Stimulated activated CD4-positive, alpha-beta T cell treated with anti-CD3 and anti-CD28 coated beads, Interleukin-4, amount 100 ng/mL, for 24 hours (primary cell): ENCODE measurements at regions not wholly inside any gene's neighbourhood (a gene's known extent, or its start where the extent isn't known, plus 50 kb on each side); places are given as distances from the start of the nearest gene placed in this dataset.

Experiments used
- DNase-seq: peaks from one replicate; pipeline ENCODE4 v3.0.0-alpha.2; 2020

GRCh38 chr2:41414486-41415230 is 633.2 kb upstream of the PKDCC start:
- DNase-seq: no peak

DNA sequence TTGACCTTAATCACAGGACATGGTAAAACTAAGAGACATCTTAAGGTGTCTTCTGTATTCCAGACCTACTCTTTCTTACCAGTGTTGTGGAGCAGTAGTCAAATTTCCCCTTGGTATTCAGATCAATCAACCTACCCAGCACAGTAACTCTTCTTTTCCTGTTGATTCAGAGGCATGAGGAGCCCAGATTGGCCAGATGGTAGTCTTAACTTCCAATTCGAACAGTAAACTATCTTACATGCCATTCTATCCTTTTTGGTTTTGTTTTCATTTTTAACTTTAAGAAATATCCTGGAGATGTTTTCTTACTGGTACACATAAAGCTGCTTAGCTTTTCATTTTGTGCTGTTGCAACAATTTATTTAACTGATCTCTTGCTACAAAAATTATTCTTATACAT is 630.3 kb upstream of the PKDCC start:
- DNase-seq: no peak

DNA sequence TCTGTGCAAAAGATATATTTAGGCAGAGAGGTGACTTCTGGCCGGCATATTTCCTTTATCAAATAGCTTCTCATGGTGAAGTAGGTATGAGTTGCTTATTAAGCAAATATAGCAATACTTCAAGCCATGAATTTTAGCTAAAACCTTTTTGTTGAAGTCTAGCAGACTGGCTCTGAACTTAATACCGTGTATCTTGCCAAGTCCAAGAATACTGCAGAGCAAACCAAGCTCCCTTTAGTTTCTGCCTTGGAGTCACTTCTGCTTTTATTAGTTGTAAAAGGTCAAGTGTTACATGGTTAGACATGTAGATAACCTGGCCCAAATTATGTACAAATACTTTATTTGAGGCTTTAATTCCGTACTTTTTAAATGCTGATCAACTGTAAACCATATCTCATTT is 627.6 kb upstream of the PKDCC start:
- DNase-seq: no peak

- DNase-seq: no peak
Measured at GRCh38 chr2:41420872-41421271, 626.9 kb upstream of the PKDCC start.

- DNase-seq: no peak
Measured at GRCh38 chr2:41431756-41432155, 616.1 kb upstream of the PKDCC start.

DNA sequence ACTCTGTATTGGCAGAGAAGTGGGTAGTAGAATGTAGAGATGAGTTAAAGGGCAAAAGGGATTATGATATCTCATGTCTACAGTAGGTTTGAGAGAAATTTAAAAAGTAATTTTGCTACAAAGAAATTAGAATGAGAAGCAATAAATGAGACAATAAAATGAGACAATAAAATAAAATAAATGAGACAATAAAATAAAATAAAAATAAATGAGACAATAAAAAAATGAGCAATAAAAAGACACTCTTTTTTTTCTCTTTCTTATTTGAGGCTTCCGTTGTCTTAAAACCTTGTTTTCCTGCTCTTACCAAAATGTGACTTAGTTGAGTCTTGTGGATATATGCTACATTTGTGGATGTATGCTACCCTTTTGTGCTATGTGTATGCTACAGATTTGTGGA is 615.4 kb upstream of the PKDCC start:
- no peak for DNase-seq

DNA sequence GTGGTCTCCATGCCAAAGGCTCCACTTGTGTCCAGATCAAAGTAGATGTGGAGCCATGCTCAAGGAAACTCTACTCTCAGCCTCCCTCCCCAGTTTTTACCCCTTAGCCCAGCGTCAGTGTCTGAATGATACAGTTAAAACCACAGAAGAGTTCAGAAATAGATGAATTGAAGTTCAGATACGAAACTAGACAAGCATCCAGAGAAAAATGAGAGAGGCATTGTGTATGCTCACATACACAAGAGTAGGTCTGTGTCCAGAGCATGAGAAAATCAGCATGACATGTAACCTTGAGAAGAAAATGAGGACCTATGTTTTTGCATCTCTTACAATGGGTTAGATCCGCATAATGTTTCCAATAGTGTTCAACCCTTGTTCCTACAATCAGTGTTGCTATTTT is 612.8 kb upstream of the PKDCC start:
- DNase-seq: no peak

GRCh38 chr2:41441958-41442357 is 605.9 kb upstream of the PKDCC start:
- no peak for DNase-seq

DNA sequence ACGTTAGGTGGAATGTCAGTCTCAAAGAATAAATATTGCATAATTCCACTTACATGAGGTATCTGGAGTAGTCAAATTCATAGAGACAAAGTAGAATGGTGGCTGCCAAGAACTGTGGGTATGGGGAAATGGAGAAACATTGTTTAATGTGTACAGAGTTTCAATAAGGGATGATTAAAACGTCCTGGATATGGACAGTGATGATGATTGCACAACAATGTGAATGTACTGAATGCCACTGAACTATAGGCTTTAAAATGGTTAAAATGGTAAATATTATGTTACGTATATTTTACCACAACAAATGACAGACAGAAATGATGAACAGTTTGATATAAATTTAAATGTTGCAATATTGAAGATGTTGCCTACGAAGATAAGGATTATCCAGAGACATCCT is 602.0 kb upstream of the PKDCC start:
- no peak for DNase-seq

DNA sequence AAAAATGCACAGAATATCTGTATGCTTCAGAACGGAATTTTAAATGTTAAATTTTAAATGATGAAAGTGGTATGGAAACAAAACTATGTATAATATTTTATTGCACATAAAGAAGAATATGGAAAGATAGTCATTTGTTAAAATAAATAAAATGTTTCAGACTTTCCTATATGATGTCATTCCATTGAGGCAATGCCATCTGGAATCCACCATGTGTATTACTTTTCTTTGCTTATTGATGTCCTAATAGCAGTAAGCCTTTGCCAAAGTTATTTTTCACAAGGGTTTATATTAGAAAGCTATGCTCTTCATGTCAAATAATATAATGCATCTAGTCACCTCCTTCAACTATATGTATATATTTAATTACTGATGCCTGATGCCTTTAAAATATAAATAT is 601.6 kb upstream of the PKDCC start:
- no peak for DNase-seq

DNA sequence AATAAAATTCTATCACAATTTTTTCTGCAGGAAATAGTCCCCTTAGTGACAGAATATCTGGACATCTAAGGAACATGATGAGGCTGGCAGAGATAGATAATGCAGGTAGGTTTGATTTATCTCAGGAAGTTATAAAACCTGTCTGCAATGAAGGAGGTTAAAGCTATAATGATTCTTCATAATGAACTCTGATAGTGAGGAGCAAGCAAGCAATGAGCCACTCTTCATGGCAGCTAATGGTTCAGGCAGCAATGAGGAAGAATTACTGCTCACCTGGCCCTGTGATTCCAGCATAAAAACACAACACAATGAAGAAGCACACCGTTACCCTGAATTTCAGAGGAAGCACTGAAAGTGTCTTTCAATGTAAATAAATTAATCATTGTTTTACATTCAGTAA is 599.6 kb upstream of the PKDCC start:
- DNase-seq: no peak

- DNase-seq: no peak
Measured at GRCh38 chr2:41457026-41457425, 590.8 kb upstream of the PKDCC start.

GRCh38 chr2:41460661-41461060 is 587.2 kb upstream of the PKDCC start:
- no peak for DNase-seq

GRCh38 chr2:41464395-41464794 is 583.4 kb upstream of the PKDCC start:
- DNase-seq: no peak

GRCh38 chr2:41475959-41476358 is 571.9 kb upstream of the PKDCC start:
- no peak for DNase-seq

- no peak for DNase-seq
Measured at GRCh38 chr2:41482659-41483058, 565.2 kb upstream of the PKDCC start.

GRCh38 chr2:41483226-41483625 is 564.6 kb upstream of the PKDCC start:
- DNase-seq: no peak

GRCh38 chr2:41483982-41484857 is 563.6 kb upstream of the PKDCC start:
- DNase-seq: no peak

DNA sequence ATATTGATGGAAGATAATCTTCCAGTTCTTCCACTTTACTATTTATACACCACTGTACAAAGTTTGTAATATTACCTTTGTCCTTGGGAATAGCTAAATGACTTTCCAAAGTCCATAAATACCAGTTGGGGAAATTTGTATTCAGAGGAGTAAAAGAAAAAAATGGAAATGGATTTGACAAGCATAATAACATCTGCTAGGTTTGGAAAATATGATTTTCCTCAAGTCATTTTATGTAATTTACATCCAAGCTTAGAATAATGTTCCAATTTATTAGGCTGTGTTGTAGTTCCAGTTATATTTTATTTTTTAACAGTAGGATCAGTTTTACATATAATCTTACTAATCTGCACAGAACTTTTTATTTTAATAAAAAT is 563.0 kb upstream of the PKDCC start:
- DNase-seq: no peak

DNA sequence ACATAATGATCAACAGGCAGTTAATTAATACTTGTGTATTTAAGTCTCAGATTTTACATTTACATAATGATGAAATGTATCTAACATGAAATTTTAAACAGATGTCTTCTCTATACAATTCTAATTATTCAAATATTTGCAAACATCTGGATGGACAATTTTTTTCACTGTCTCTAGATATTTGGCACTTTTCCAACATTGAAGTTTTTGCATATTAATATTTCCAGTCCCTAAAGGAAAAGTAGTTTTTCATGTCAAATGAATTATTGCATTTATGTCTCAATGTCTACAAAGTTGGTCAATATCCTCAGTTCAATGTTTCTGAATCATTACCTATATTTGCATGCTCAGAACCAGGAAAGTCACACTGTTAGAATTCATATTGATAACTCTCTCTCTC is 560.9 kb upstream of the PKDCC start:
- DNase-seq: no peak

- no peak for DNase-seq
Measured at GRCh38 chr2:41488888-41489287, 558.9 kb upstream of the PKDCC start.

- DNase-seq: no peak
Measured at GRCh38 chr2:41489638-41490037, 558.2 kb upstream of the PKDCC start.

DNA sequence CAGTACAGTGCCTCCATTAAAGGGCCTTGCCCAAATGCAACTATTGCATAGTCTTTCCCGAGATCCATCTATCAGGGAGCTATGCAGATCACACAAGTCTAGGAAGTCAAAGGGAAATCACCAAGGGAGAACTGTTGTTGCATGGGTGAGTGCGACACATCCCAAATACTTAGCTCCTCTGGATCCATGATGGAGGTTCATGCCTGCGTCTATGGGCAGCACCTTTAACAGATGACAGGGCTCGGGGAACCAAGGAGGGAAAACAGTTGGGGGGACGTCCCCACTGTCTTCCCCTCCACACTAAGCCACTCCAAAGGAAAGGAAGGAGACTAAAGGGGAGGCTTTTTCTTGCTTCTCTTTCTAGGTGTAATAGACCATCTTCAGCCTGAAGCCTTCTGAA is 552.8 kb upstream of the PKDCC start:
- DNase-seq: no peak

DNA sequence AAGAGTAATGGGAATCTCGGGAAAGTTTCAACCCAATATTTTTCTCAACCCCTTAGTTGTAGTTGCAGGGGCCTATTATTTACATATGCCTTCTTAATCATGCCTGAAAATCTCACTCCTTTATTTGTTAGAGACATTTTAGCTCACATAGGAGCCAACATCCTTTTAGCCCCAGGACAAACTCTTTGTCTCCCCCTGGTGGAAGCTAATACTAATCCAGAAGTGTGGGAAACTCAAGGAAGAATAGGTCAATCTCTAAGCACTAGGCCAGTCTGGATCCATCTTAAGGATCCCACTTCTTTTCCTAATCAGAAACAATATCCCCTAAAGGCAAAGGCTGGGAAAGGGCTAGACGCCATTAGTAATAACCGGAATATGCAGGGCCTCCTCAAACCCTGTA is 550.9 kb upstream of the PKDCC start:
- no peak for DNase-seq

- DNase-seq: no peak
Measured at GRCh38 chr2:41498781-41499180, 549.0 kb upstream of the PKDCC start.
